ENCODE measurements at regions not wholly inside any gene's neighbourhood (a gene's known extent, or its start where the extent isn't known, plus 50 kb on each side); places are given as distances from the start of the nearest gene placed in this dataset.
"Not testable (repeated sequence)": the region's sequence is repeated elsewhere in the genome, so short reads cannot be mapped to it uniquely, and the experiment has no call there.

GRCh38 chr13:70208968-70209367 is 100.7 kb upstream of the KLHL1 start:
- TF ChIP-seq, protein P1, sequence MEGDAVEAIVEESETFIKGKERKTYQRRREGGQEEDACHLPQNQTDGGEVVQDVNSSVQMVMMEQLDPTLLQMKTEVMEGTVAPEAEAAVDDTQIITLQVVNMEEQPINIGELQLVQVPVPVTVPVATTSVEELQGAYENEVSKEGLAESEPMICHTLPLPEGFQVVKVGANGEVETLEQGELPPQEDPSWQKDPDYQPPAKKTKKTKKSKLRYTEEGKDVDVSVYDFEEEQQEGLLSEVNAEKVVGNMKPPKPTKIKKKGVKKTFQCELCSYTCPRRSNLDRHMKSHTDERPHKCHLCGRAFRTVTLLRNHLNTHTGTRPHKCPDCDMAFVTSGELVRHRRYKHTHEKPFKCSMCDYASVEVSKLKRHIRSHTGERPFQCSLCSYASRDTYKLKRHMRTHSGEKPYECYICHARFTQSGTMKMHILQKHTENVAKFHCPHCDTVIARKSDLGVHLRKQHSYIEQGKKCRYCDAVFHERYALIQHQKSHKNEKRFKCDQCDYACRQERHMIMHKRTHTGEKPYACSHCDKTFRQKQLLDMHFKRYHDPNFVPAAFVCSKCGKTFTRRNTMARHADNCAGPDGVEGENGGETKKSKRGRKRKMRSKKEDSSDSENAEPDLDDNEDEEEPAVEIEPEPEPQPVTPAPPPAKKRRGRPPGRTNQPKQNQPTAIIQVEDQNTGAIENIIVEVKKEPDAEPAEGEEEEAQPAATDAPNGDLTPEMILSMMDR (IDR thresholded peaks at IDR 0.05), result not testable (repeated sequence)
- TF ChIP-seq POLR2A (IDR thresholded peaks at IDR 0.05), result not testable (repeated sequence)
